Left ventricle myocardium inferior (tissue), 1 donor: ENCODE measurements at regions not wholly inside any gene's neighbourhood (a gene's known extent, or its start where the extent isn't known, plus 50 kb on each side); places are given as distances from the start of the nearest gene placed in this dataset.

Experiments
- DNase-seq: peaks from one replicate; pipeline ENCODE4 v3.0.0-alpha.2; 2020
- H3K27ac ChIP-seq: fragments of 200-600 bp; replicated peaks from 2 replicates; pipeline ENCODE4 v1.8.0; 2021
- H3K27me3 ChIP-seq: fragments of 200-600 bp; 2 replicates; pipeline ENCODE4 v1.8.0; 2021; ENCODE audit warnings: low read depth
- H3K36me3 ChIP-seq: fragments of 200-600 bp; 2 replicates; pipeline ENCODE4 v1.8.0; 2021
- H3K4me1 ChIP-seq: fragments of 200-600 bp; 2 replicates; pipeline ENCODE4 v1.8.0; 2021
- H3K4me3 ChIP-seq: fragments of 200-600 bp; 2 replicates; pipeline ENCODE4 v1.8.0; 2021; ENCODE audit warnings: mild to moderate bottlenecking, moderate library complexity
- H3K9me3 ChIP-seq: fragments of 200-600 bp; replicated peaks from 2 replicates; pipeline ENCODE4 v1.8.0; 2021
- CTCF ChIP-seq: fragments of 200-600 bp; IDR thresholded peaks from 2 replicates; pipeline ENCODE4 v1.8.0; 2021; ENCODE audit warnings: antibody characterized with exemption, mild to moderate bottlenecking, borderline replicate concordance
- intact Hi-C: fragments of 100-400 bp; cut with micrococcal nuclease; formaldehyde crosslinking; loops from one replicate; pipeline ENCODE4 v1.11.0; 2022
- donor health status: DM: no; HTN: yes; CAD: no; lungs with severe emphysema.

- no peak overlapping the region for H3K27ac ChIP-seq
- H3K4me1 ChIP-seq, result no peaks in the 10 kb centered on the region
- no peak for TF ChIP-seq CTCF
- intact Hi-C loops, result no loop called here
- H3K36me3 ChIP-seq, result no peaks in the 10 kb centered on the region
- no peak overlapping the region for H3K4me3 ChIP-seq
- H3K27me3 ChIP-seq, result no peaks in the 10 kb centered on the region
- DNase-seq, result no peak
- H3K9me3 ChIP-seq, result no peaks in the 10 kb centered on the region
These were observed 60.1 kb upstream of the ZC3H12C start for GRCh38 chr11:110032957-110033570.

- intact Hi-C loops, result no loop called here
- no peaks in the 10 kb centered on the region for H3K4me1 ChIP-seq
- no peaks in the 10 kb centered on the region for H3K9me3 ChIP-seq
- no peak overlapping the region for H3K4me3 ChIP-seq
- no peak for DNase-seq
- no peaks in the 10 kb centered on the region for H3K27me3 ChIP-seq
- no peak for TF ChIP-seq CTCF
- no peaks in the 10 kb centered on the region for H3K36me3 ChIP-seq
- no peak overlapping the region for H3K27ac ChIP-seq
These were observed 58.4 kb upstream of the ZC3H12C start for GRCh38 chr11:110034806-110035205.

- intact Hi-C loops, result no loop called here
These were observed 57.8 kb upstream of the ZC3H12C start for GRCh38 chr11:110035357-110035756.

GRCh38 chr11:110038201-110038600 lies 55.0 kb upstream of the ZC3H12C start:
- Histone ChIP-seq H3K27ac (no peak overlapping the region), H3K36me3 (no peaks in the 10 kb centered on the region), H3K27me3 (no peaks in the 10 kb centered on the region), H3K4me3 (no peak overlapping the region), H3K9me3 (no peaks in the 10 kb centered on the region), H3K4me1 (no peaks in the 10 kb centered on the region)
- DNase-seq, result no peak
- intact Hi-C loops, result no loop called here
- TF ChIP-seq CTCF, result no peak

More at GRCh38 chr11:110035357-110035756, 57.8 kb upstream of the ZC3H12C start:
- no peaks in the 10 kb centered on the region for H3K27me3 ChIP-seq
- DNase-seq, result no peak
- H3K4me1 ChIP-seq, result no peaks in the 10 kb centered on the region
- H3K9me3 ChIP-seq, result no peaks in the 10 kb centered on the region
- no peak for TF ChIP-seq CTCF
- H3K27ac ChIP-seq, result no peak overlapping the region
- H3K36me3 ChIP-seq, result no peaks in the 10 kb centered on the region
- no peak overlapping the region for H3K4me3 ChIP-seq
